GM19328 (cell line): ENCODE measurements at regions not wholly inside any gene's neighbourhood (a gene's known extent, or its start where the extent isn't known, plus 50 kb on each side); places are given as distances from the start of the nearest gene placed in this dataset.
A peak's percentile ranks its signal among the peaks of the same experiment; 100 is the strongest.

Experiments
- ATAC-seq: cut with Tn5 transposase; IDR thresholded peaks from one replicate; pipeline ENCODE4 v1.9.1; 2021; ENCODE audit warnings: mild to moderate bottlenecking, moderate library complexity; ENCODE audit not compliant: unreplicated experiment

DNA sequence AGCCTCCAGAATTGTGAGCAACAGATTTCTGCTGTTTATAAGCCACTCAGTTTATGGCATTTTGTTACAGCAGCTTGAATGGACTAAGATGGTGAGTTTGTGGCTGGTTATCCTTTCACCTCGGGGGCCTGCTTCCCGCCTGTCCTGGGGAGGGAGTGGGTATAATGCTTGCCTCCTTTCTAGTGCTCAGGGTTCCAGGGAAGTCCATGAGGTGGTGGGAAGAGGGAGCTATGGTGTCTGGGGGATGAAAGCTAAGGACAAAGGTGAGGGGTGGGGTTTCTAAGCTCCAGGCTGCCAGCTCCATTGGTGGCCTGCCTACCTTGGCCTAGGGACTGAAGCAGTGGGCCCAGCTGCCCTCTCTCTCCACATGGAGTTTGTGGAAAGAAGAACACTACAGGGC is 50.2 kb upstream of the SDK2 start:
- ATAC-seq = no peak

DNA sequence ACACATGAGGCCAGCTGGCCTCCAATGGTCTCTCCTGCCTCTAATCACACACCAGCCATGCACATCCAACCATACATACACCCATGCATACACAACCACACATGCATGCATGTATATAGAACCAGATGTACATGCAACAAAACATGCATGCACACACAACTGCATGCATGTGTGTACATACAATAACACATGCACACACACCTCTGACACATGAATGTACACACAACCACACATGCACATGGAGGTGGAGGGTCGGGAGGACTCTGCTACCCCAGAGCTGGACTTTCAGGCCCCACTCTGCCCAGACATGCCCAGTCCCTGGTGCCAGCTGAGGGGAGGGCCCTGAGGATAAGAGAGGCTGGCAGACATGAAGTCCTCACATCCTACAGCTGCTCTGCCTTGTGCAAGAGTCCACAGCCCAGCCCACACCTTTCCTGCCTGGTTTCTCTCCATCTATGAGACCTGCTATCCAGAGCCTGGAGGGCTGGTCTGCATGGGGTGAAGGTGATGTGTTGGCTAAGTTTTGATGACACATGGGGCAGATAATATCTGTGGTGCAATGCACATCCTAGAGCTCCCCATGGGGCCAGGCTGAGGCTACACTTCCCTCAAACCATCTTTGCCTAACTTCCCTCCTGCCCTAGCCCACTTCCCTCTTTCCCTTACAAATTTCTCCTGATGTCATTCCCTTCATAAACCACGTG is 50.9 kb upstream of the SDK2 start:
- ATAC-seq = no peak

DNA sequence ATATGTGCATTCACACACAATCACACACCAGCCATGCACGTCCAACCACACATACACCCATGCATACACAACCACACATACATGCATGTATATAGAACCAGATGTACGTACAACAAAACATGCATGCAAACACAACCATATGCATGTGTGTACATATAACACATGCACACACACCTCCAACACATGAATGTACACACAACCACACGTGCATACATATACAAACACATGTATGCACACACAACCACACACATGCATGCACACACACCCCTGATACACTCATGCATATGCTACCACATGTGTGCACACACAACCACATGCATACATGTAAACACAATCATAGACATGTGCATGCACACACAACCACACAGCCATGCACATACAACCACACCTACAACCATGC is 52.0 kb upstream of the SDK2 start:
- ATAC-seq = no peak

DNA sequence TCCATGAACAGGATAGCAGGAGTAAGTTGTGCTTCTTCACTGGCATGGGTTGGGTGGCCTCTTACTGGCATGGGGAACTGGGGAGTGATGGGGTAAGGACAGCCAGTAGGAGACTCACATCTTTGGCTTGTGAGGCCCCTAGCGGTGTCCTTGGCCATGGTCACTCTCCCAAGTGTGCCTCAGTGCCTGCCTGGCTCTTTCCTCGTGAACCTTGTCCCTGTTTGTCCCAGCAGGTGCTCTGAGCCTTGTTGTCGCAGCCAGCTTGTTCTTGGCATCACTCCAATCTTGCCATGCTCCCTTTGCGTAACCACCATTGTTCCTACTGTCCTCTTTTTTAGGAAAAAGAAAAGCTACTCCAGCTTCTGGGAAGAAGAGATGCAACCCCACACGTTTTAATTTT is 53.6 kb upstream of the SDK2 start:
- no peak for ATAC-seq

DNA sequence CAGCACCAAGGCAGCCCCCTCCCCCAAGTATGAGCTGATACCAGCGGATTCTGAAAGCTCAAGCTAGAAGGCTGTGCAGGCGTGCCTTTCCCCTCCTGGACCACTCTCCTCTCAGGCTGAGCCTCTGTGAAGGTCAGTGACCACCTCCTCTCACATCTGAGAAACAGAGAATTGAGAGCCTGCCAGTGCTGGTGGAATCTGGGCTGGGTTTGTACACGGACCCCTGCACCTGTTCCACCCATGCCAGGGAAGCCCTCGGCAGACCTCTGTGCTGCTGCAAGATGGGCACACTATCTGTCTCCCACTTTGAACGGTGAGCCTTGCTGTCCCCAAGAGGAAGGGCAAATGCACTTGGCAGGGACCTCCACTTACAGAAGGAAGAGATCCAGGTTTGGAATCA is 54.7 kb upstream of the SDK2 start:
- ATAC-seq = no peak

DNA sequence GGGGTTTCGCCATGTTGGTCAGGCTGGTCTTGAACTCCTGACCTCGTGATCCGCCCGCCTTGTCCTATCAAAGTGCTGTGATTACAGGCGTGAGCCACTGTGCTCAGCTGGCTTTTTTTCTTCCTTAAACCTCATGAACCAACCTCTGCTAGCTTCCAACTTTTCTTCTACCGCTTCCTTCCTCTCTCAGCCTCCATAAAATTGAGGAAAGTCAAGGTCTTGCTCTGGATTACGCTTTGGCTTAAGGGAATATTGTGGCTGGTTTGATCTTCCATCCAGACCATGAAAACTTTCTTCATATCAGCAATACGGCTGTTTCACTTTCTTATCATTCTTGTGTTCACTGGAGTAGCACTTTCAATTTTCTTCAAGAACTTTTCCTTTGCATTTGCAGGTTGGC is 57.5 kb upstream of the SDK2 start:
- ATAC-seq = no peak

DNA sequence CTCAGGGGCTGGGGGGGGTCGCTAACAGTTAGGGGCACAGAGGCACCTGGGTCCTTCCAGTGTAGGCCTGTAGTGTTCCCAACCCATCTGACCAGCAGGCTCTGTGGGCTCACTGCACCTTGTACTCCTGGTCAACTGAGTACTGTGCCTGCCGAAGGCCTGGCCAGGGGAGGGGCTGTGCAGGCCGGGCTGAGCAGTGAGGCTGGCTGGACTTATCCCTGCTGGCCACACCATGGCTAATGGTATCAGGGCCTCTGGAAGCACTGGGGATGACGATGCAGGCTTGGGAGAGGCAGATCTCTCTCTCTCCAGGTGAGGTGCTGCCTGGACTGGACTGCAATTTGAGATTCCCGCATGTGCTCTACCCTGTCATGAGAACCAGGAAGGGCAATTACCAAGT is 58.9 kb upstream of the SDK2 start:
- no peak for ATAC-seq

DNA sequence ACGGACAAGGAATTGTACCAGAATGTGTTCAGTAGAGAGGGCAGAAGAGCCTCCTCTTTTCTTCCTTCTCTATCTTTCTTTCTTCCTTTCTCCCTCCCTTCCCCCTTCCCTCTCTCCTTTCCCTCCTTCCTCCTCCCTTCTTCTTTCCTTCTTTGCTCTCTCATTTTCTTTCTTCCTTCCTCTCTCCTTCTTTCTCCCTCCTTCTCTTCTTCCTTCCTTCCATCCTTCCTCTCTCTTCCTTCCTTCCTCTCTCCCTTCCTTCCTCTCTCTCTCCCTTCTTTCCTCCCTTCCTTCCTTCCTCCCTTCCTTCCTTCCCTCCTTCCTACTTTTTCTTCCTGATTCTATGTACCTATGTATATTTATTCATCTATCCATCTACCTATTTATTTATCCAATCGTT is 59.7 kb upstream of the SDK2 start:
- ATAC-seq = no peak

DNA sequence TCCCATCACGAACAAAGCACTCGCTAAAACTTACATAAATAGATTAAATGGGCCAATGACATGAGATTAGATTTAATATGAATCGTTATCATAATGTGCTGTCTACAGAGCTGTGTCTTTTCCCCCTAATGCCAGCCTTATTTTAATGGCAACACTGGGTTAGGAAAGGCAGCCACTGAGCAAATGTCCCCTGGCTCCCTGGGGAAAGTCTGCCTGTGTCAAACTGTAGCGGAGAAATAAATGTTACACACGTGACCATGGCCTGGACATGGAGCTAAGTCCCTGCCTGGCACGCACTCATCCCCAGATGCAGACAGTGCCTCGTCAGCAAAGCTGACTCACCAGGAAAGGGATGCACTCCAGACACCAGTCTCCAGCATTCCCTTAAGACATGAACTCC is 61.3 kb upstream of the SDK2 start:
- no peak for ATAC-seq

DNA sequence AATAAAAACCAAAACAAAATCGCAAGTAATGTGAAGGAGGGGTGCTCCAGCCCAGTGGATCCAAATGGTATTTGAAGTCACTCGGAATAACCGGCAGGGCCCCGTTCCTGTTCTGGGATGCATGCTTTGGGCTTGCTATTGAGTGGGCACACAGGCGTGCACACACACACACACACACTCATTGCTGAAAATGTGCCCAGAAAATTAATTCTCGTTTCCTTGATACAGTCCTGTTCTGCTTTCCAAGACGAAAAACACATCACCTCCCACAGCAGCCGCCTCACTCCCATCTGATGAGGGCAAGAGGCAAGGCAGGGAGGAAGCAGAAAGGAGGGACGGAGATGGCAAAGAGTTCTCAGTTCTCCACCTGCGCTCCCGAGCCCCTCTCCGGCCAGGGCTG is 62.2 kb upstream of the SDK2 start:
- no peak for ATAC-seq

DNA sequence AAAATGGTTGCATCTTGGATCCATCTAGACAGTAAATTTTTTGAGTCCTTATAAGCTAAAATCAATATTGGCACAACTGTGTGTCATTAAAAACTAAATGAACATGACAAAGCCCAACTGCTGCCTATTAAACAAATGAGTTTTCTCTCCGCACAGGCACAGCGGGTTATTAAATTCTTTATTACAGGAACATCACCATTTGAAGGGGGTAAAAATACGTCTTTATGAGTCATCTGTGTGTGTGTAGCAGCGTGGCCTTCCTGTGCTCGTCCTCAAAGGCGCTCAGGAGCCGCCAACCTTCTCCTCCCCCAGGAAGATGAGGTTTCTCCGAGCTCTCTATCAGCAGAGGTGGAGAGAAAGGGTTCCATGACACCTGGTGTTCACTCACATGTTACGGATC is 62.6 kb upstream of the SDK2 start:
- ATAC-seq = no peak

DNA sequence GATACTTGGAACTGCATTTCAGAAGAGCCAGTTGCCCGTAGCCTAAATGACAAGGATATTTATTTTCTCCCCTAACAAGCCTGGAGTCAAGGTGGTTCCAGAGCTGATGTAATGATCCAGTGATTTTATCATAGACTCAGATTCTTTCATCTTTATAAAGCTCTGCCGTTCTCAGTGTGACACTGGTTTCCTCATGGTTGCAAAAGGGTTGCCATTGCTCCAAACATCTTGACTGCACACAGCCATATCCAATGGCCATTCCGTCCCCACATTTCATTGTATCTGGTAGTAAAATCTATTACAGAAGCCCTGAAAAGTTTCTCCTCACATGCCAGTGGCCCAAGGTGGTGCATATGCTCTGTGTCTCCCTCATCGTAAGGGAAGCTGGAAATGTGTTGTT is 63.1 kb upstream of the SDK2 start:
- ATAC-seq = no peak

DNA sequence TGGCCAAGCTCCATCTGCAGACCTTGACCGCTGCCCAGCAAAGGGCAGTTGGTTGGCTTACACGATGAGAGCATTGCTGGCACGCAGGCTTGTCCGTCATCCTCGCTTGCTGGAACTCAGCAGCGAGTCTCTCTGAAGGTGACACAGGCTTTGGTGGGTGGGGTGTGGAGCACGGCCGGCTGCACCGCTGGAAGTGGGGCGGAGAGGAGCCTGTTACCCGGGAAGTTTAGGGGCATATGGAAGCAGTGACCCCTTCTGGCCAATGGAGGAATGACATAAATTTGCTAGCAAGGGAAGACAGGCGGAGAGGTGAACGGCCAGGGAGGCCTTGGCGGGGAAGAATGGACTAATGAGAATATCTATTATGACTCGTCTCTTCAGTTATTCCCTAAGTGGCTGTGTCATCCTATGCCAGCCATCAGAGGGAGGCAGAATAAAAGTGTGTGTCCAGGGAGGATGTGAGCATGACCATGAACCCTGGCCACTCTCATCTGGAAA is 65.9 kb upstream of the SDK2 start:
- ATAC-seq = no peak

DNA sequence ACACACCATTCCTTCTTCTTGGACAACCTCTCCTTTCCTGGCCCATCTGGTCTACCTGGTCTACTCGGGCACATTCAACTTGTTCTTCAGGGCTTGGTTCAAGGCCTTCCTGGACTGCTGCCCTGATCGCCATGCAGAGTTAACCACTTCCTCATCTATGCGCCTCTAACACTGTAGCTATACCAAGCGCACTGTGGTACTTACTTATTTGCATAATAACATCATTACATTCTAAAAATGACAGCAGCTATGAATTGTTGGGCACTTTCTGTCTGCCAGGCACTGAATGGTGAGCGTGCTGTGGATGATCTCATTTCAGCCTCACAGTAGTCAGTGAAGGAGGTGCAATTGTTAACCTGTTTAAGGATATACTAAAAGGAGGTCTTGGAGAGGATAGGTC is 66.9 kb upstream of the SDK2 start:
- peak; percentile 65 for ATAC-seq

DNA sequence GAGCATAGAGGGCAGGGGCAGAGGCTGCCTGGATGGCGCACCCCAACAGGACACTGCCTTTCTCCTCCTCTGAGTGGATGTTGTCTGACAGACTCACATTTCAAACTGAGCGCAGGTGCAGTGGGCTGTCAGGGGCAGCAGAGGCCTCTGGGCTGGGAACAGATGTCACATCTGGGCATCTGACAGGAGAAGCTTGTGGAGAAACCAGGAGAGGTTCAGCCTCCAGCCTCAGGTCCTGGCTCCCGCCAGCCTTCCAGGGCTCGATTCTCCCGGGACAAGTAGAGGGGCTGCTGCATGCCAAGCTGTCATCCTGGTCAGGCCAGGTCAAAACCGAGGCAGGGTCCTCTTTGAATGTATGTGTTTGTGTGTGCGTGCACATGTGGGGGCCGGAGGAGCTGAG is 67.7 kb upstream of the SDK2 start:
- ATAC-seq = no peak

DNA sequence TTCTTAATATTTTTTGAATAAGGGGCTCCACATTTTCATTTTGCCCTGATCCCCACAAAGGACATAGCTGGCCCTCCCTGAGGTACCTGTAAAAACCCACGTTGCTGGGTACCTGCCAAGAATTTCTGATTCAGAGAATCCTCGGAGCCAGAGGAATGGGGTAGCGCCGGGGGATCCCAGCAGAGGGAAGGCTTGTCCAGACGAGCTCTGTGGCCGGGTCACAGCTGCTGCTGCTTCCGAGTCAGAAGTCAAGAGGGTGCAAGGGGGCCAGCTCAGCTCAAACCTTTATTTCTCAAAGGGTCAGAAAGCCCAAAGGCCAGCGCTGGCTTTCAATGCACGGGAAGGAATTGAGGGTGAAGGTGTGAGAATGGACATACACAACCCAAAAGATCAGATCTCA is 68.9 kb upstream of the SDK2 start:
- no peak for ATAC-seq

DNA sequence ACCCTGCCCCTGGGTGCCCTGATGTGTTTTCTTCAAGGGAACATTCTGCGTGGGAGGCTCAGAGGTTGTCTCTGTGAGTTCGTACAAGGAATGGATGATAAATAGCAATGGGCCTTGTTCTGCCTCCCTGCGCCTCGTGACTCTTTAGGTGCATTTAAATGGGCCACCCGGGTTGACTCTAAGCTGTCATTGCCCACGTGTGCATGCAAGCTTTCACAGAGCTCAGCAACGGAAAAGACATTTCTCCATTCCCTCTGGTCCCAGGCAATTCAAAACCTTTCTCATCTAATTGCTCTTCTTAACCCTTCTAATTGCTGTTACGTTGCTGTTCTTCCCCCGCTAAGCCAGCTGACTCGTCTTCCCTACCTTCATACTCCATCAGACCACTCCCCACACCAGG is 71.5 kb upstream of the SDK2 start:
- no peak for ATAC-seq

DNA sequence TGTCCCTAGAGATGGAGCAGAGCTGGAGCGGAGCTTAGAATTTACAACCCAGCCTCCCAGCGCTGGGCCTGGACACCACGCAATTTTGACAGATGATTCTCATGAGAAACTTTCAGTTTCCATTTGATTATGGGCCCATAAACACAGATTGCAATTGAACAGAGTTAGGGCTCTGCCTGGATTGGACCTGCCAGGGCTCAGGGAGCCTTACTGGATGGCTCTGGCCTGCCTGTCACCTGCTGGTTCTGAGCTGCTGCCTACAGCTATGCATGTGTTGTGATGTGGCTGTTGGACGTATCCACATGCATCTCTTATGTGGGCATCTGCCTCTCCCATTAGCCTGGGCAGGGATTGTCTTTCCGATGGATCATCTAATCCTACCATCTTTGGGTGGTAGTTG is 73.4 kb upstream of the SDK2 start:
- no peak for ATAC-seq

DNA sequence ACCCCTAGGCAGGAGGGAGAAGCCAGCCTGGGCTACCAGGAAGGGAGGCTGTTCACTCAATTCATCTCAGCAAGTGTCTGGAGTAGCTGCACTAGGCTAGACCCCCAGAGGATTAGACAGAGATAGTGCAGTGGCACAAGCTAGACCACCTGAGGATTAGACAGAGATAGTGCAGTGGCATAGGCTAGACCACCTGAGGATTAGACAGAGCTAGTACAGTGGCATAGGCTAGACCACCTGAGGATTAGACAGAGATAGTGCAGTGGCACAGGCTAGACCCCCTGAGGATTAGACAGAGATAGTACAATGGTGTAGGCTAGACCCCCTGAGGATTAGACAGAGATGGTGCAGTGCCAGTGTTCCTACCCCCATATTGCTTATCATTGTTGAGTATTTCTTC is 74.1 kb upstream of the SDK2 start:
- ATAC-seq = no peak

DNA sequence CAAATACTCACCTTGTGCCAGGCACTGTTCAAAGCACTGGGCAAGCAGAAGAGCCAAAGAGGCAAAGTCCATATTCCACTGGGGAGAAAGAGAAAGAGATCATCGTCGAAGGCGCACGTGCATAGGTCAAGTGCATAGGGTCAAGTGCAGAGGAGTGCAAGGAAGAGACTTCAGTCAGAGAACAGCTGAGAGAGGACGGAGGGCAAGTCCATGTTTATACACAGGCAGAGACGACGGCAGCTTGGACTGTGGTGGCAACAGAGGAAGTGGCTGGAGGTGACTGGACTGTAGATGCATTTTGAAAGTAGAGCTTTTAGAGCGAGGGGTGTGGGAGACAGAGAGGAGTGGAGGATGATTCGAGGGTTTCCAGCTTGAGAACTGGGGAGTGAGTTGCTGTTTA is 74.7 kb upstream of the SDK2 start:
- ATAC-seq = no peak

DNA sequence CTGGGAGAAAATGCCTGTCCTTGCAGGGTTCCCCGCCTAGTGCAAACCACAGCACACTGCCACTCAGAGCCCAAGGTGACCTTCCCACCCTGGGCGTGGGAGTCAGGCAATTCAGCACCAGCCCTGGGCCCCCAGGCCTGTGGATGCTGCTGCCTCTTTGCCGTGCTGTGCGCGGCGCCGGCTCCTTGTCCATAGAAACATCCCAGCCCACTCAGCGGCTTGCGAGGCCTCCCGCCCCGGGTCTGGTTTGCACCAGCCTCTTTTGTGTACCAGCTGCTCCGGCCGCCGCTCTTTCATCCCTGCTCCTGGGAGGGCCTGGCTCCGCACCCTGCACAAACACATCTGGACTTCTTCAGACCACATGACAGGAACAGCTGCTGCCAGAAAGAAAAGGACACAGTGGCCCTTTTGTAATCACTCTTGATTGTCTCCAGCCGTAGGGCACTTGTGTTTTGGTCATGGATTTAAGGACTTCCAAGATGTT is 75.4 kb upstream of the SDK2 start:
- no peak for ATAC-seq

DNA sequence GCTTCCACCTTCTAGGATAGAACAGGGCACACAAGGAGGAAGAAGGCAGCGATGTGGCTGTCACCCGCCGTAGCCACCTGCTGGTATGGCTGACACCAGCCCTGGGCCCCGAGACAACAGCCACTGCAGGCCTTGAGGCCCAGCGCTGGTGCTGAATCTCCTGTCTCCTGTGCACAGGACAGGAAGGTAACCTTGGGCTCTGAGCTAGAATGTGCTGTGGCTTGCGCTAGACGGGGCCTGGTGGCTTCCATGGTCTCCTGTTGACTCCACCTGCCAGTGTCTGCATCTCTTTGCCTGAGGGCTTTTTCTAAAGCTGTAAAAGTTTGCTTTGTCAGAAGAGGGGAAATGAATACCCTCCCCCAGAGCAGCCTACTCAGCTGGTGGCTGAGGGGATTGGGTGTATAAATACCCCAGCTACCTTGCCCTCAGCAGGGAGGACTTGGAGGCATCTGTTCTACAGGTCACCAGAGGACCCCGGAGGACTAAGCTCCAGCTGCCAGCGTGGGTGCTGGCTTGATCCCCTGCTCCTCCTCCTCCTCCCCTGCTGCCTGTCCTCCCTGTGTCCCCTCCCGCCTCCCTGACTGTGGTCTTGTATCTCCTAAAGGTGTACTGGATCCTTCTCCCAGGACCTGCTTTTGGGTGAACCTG is 76.1 kb upstream of the SDK2 start:
- no peak for ATAC-seq

DNA sequence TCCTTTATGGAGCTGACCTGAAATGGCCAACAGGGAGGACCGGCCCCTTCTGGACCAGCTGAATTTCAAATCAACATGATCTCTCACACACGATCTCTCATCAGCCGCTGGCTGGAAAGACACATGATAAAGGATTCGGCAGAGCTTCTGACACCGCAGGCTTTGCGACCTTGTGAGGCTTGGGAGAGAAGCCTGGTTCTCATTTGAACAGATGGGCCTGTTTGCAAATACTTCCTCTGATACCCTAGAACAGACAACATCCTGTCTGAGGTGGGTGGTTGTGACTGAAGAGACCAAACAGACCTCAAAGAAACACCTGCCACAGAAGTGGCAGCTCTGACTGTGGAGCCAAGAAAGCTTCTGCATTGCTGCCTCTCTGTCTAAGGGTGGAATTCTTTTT is 77.9 kb upstream of the SDK2 start:
- no peak for ATAC-seq
